ENCODE measurements at regions not wholly inside any gene's neighbourhood (a gene's known extent, or its start where the extent isn't known, plus 50 kb on each side); places are given as distances from the start of the nearest gene placed in this dataset.

DNA sequence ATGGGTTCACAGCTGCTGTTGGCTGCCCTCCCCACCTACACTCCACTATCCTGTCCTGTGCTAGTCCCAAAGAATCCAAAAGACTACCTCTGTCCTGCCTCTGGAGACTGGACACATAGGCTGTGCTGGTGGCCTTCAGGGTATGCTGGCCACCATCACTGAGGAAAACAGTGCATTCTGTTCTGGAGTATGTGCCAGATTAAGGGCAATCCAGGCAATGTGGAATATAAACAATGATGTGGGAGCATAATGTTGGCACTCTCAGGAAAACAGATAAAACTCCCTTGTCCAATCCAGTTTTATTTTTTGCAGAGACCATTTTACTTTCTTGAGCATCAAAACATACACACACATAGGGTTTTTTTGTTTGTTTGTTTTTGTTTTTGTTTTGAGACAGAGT is 94.3 kb downstream of the GLUL start:
- no peak for ATAC-seq
- Histone ChIP-seq H4K20me1 (replicated peaks; ENCODE audit: control insufficient read depth, insufficient read depth, low read length) (no peaks in the 10 kb centered on the region), H2AFZ (ENCODE audit: low read depth, low read length) (peak overlapping the region; percentile 5; the same call in 1 of the 2 replicates), H3K79me2 (ENCODE audit: control insufficient read depth, insufficient read depth, low read length) (0 out of 3 replicates have a peak, but pooled peaks cover 2% of the 10 kb centered on the region), H3K27ac (ENCODE audit: extremely low read depth, low read depth, low read length) (no peak overlapping the region), H3K4me3 (no peak overlapping the region), H3K4me2 (ENCODE audit: insufficient read depth, low read length) (no peak overlapping the region), H3K27me3 (ENCODE audit: control insufficient read depth in 2 of 2, insufficient read depth in 2 of 2, low read length in 2 of 2) (no peaks in the 10 kb centered on the region), H3K9me1 (ENCODE audit: control insufficient read depth, insufficient read depth, low read length) (no peaks in the 10 kb centered on the region), H3K9ac (ENCODE audit: insufficient read depth in 1 of 2, low read depth in 2 of 2, low read length in 2 of 2) (no peak overlapping the region; a peak in 1 of 4 replicates), H3K9me3 (replicated peaks; ENCODE audit: control insufficient read depth, insufficient read depth, low read depth, low read length) (no peaks in the 10 kb centered on the region), H3K4me1 (replicated peaks in 1 of 2; ENCODE audit: control insufficient read depth in 2 of 2, insufficient read depth in 2 of 2, low read length in 2 of 2) (peaks cover 37 to 58% of the 10 kb centered on the region in 2 experiments), H3K36me3 (ENCODE audit: control insufficient read depth, insufficient read depth, low read length) (no peaks in the 10 kb centered on the region)
- in situ Hi-C loops (cut with MboI), result no loop called here
- intact Hi-C loops (cut with micrococcal nuclease), result no loop called here
- no peak for FAIRE-seq
- no TSS peak for BruUV-seq (replicated peaks)
- POLR2A ChIA-PET, result interaction anchor here (0.6 to 3.7 kb wide), 6 partner anchors 8 to 82 kb away, joined by 3 to 48 read pairs (median 4); no protein-coding TSS in a partner anchor
- DNase-seq (ENCODE audit: extremely low read depth in 1 of 4, low spot score in 3 of 4), result no peak
- CTCF ChIA-PET (ENCODE audit: low intra/inter-chr PET ratio), result no interaction called here
- TF ChIP-seq SAFB2 (IDR thresholded peaks at IDR 0.05; ENCODE audit: borderline replicate concordance, low read depth, low read length, severe bottlenecking) (no peak), ZNF133 (CRISPR knock-in tag; IDR thresholded peaks at IDR 0.05) (no peak), DACH1 (IDR thresholded peaks at IDR 0.05; ENCODE audit: partially characterized antibody) (no peak), MYC (IDR thresholded peaks at IDR 0.05; ENCODE audit: low read depth, low read length) (no peak), MYC (CRISPR knock-in tag; IDR thresholded peaks at IDR 0.05; ENCODE audit: borderline replicate concordance, low read depth) (no peak), ID3 (CRISPR knock-in tag; IDR thresholded peaks at IDR 0.05) (no peak), ID3 (tag; IDR thresholded peaks at IDR 0.05) (no peak), PTTG1 (tag; IDR thresholded peaks at IDR 0.05; ENCODE audit: low read depth) (no peak), CREB3L1 (IDR thresholded peaks at IDR 0.05; ENCODE audit: borderline replicate concordance, low read depth) (no peak), CBFA2T3 (IDR thresholded peaks at IDR 0.05) (no peak), KLF1 (tag; IDR thresholded peaks at IDR 0.05) (no peak), ZNF766 (CRISPR knock-in tag; conservative IDR thresholded peaks at IDR 0.05) (no peak), CAMTA2 (CRISPR knock-in tag; conservative IDR thresholded peaks at IDR 0.05) (no peak), MBD1 (CRISPR knock-in tag; IDR thresholded peaks at IDR 0.05) (no peak), RBM15 (IDR thresholded peaks at IDR 0.05; ENCODE audit: insufficient read depth, low read length) (no peak)
- TF ChIP-seq, protein P1, sequence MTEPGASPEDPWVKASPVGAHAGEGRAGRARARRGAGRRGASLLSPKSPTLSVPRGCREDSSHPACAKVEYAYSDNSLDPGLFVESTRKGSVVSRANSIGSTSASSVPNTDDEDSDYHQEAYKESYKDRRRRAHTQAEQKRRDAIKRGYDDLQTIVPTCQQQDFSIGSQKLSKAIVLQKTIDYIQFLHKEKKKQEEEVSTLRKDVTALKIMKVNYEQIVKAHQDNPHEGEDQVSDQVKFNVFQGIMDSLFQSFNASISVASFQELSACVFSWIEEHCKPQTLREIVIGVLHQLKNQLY (CRISPR knock-in tag; conservative IDR thresholded peaks at IDR 0.05), result no peak
- TF ChIP-seq, protein P2, sequence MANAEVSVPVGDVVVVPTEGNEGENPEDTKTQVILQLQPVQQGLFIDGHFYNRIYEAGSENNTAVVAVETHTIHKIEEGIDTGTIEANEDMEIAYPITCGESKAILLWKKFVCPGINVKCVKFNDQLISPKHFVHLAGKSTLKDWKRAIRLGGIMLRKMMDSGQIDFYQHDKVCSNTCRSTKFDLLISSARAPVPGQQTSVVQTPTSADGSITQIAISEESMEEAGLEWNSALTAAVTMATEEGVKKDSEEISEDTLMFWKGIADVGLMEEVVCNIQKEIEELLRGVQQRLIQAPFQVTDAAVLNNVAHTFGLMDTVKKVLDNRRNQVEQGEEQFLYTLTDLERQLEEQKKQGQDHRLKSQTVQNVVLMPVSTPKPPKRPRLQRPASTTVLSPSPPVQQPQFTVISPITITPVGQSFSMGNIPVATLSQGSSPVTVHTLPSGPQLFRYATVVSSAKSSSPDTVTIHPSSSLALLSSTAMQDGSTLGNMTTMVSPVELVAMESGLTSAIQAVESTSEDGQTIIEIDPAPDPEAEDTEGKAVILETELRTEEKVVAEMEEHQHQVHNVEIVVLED (CRISPR knock-in tag; IDR thresholded peaks at IDR 0.05), result no peak

All from K562 (cell line).